HG03097 (cell line): ENCODE measurements at regions not wholly inside any gene's neighbourhood (a gene's known extent, or its start where the extent isn't known, plus 50 kb on each side); places are given as distances from the start of the nearest gene placed in this dataset.

Source experiments
- ATAC-seq: cut with Tn5 transposase; IDR thresholded peaks from one replicate; pipeline ENCODE4 v1.9.1; 2021; ENCODE audit not compliant: unreplicated experiment, low FRiP score

GRCh38 chr6:65876668-65877067 lies 169.6 kb upstream of the EYS start:
- ATAC-seq = no peak

- ATAC-seq = no peak
These were observed 145.4 kb upstream of the EYS start for GRCh38 chr6:65852369-65852852.

- no peak for ATAC-seq
These were observed 123.1 kb upstream of the EYS start for GRCh38 chr6:65830151-65830550.

GRCh38 chr6:65819152-65819551 lies 112.1 kb upstream of the EYS start:
- ATAC-seq = no peak

GRCh38 chr6:65818576-65818975 lies 111.5 kb upstream of the EYS start:
- ATAC-seq = no peak

GRCh38 chr6:65816991-65817390 lies 110.0 kb upstream of the EYS start:
- ATAC-seq = no peak

- ATAC-seq = no peak
These were observed 107.0 kb upstream of the EYS start for GRCh38 chr6:65814071-65814470.

- ATAC-seq = no peak
These were observed 96.2 kb upstream of the EYS start for GRCh38 chr6:65803186-65803585.

GRCh38 chr6:65799389-65799788 lies 92.4 kb upstream of the EYS start:
- ATAC-seq = no peak

- no peak for ATAC-seq
These were observed 91.4 kb upstream of the EYS start for GRCh38 chr6:65798280-65799014.

- no peak for ATAC-seq
These were observed 83.6 kb upstream of the EYS start for GRCh38 chr6:65790666-65791065.

GRCh38 chr6:65787787-65788186 lies 80.8 kb upstream of the EYS start:
- no peak for ATAC-seq

- ATAC-seq = no peak
These were observed 79.8 kb upstream of the EYS start for GRCh38 chr6:65786815-65787214.

- no peak for ATAC-seq
These were observed 73.7 kb upstream of the EYS start for GRCh38 chr6:65780691-65781090.

GRCh38 chr6:65776332-65776731 lies 69.3 kb upstream of the EYS start:
- no peak for ATAC-seq

GRCh38 chr6:65771946-65772345 lies 64.9 kb upstream of the EYS start:
- ATAC-seq = no peak

GRCh38 chr6:65761890-65762289 lies 54.9 kb upstream of the EYS start:
- ATAC-seq = no peak

- ATAC-seq = no peak
These were observed 53.3 kb upstream of the EYS start for GRCh38 chr6:65760285-65760684.
